A204.1 (cell line): ENCODE measurements at regions not wholly inside any gene's neighbourhood (a gene's known extent, or its start where the extent isn't known, plus 50 kb on each side); places are given as distances from the start of the nearest gene placed in this dataset.
"Not testable (repeated sequence)": the region's sequence is repeated elsewhere in the genome, so short reads cannot be mapped to it uniquely, and the experiment has no call there.

Experiments used
- FAIRE-seq: peaks from 2 replicates; lab custom pipeline; 2012; peaks lifted over from hg19 to GRCh38; lab: Jason Lieb, UNC

GRCh38 chr21:27369978-27370571 is 403.2 kb upstream of the ADAMTS5 start:
- no peak for FAIRE-seq

- no peak for FAIRE-seq
These were observed 402.3 kb upstream of the ADAMTS5 start for GRCh38 chr21:27369234-27369633.

GRCh38 chr21:27366646-27367235 is 399.9 kb upstream of the ADAMTS5 start:
- no peak for FAIRE-seq

GRCh38 chr21:27366036-27366435 is 399.1 kb upstream of the ADAMTS5 start:
- FAIRE-seq, result no peak

GRCh38 chr21:27365394-27365793 is 398.5 kb upstream of the ADAMTS5 start:
- FAIRE-seq, result no peak

- no peak for FAIRE-seq
These were observed 397.0 kb upstream of the ADAMTS5 start for GRCh38 chr21:27363719-27364477.

- no peak for FAIRE-seq
These were observed 395.4 kb upstream of the ADAMTS5 start for GRCh38 chr21:27362249-27362648.

- FAIRE-seq, result no peak
These were observed 392.3 kb upstream of the ADAMTS5 start for GRCh38 chr21:27359141-27359540.

GRCh38 chr21:27352885-27353284 is 386.0 kb upstream of the ADAMTS5 start:
- FAIRE-seq, result no peak

GRCh38 chr21:27346041-27346448 is 379.2 kb upstream of the ADAMTS5 start:
- FAIRE-seq, result no peak

GRCh38 chr21:27339902-27340301 is 373.0 kb upstream of the ADAMTS5 start:
- FAIRE-seq, result no peak

GRCh38 chr21:27338007-27338406 is 371.1 kb upstream of the ADAMTS5 start:
- not testable (repeated sequence) for FAIRE-seq

- no peak for FAIRE-seq
These were observed 366.2 kb upstream of the ADAMTS5 start for GRCh38 chr21:27333096-27333495.

GRCh38 chr21:27329255-27329851 is 362.5 kb upstream of the ADAMTS5 start:
- FAIRE-seq, result no peak

GRCh38 chr21:27326301-27326700 is 359.4 kb upstream of the ADAMTS5 start:
- FAIRE-seq, result no peak

GRCh38 chr21:27323331-27323730 is 356.4 kb upstream of the ADAMTS5 start:
- no peak for FAIRE-seq

GRCh38 chr21:27321791-27322190 is 354.9 kb upstream of the ADAMTS5 start:
- no peak for FAIRE-seq

- no peak for FAIRE-seq
These were observed 354.0 kb upstream of the ADAMTS5 start for GRCh38 chr21:27320868-27321267.

- not testable (repeated sequence) for FAIRE-seq
These were observed 350.7 kb upstream of the ADAMTS5 start for GRCh38 chr21:27317601-27318000.

- FAIRE-seq, result no peak
These were observed 348.5 kb upstream of the ADAMTS5 start for GRCh38 chr21:27315373-27315772.

- no peak for FAIRE-seq
These were observed 347.2 kb upstream of the ADAMTS5 start for GRCh38 chr21:27314131-27314530.

- no peak for FAIRE-seq
These were observed 340.2 kb upstream of the ADAMTS5 start for GRCh38 chr21:27306791-27307775.
